BJ (cell line): ENCODE measurements at regions not wholly inside any gene's neighbourhood (a gene's known extent, or its start where the extent isn't known, plus 50 kb on each side); places are given as distances from the start of the nearest gene placed in this dataset.

Experiments used
- CTCF ChIA-PET: fragments of 350-600 bp; formaldehyde crosslinking; extraction: SDS; loops from one replicate; lab custom pipeline; 2021; ENCODE audit warnings: antibody characterized with exemption, inconsistent platforms; lab: Yijun Ruan, JAX
- POLR2A ChIA-PET: fragments of 300-600 bp; sonication (Branson Sonifier 250); formaldehyde crosslinking; extraction: SDS; loops from one replicate; lab custom pipeline; 2021; ENCODE audit warnings: antibody characterized with exemption; lab: Charles Lee
- DNase-seq: peaks from one replicate; pipeline ENCODE4 v3.0.0-alpha.2; 2011; ENCODE audit warnings: low read depth
- H3K27me3 ChIP-seq: 2 replicates; pipeline ENCODE4 v1.6.0; 2011; ENCODE audit warnings: low read length; ENCODE audit not compliant: control insufficient read depth, insufficient read depth
- H3K36me3 ChIP-seq: 2 replicates; pipeline ENCODE4 v1.5.1; 2011; ENCODE audit warnings: low read length; ENCODE audit not compliant: control insufficient read depth, insufficient read depth
- H3K4me3 ChIP-seq: 2 replicates; pipeline ENCODE4 v1.5.1; 2011; ENCODE audit warnings: low read depth, mild to moderate bottlenecking, control low read depth, low read length
- TF ChIP-seq, protein P1 (sequence below): IDR thresholded peaks from 2 replicates; pipeline ENCODE4 v1.5.1; 2011; ENCODE audit warnings: low read depth, mild to moderate bottlenecking, control low read depth, inconsistent platforms, low read length, moderate library complexity; ENCODE audit not compliant: insufficient read depth

DNA sequence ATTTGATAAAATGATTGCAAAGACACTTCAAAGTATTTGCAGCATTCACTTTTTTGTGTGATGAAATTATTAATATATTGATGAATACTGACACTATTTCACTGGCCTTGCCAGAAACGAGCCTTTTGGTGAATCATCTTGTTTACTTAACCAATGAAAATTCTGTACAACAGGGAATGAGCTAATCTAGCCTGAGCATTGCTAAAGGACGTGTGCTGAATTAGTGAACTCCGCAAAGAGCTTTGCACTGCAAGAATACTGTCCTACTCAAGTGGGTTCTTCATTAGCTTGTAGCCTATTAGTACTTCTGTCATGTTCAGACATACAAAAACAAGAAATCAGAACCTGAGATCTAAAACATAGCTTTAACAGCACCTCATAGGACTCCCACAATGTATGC lies 172.0 kb upstream of the NRSN1 start:
- Histone ChIP-seq H3K36me3 (no peaks in the 10 kb centered on the region), H3K4me3 (no peak overlapping the region), H3K27me3 (no peaks in the 10 kb centered on the region)
- ChIA-PET POLR2A (no interaction called here), CTCF (no interaction called here)
- TF ChIP-seq, protein P1, sequence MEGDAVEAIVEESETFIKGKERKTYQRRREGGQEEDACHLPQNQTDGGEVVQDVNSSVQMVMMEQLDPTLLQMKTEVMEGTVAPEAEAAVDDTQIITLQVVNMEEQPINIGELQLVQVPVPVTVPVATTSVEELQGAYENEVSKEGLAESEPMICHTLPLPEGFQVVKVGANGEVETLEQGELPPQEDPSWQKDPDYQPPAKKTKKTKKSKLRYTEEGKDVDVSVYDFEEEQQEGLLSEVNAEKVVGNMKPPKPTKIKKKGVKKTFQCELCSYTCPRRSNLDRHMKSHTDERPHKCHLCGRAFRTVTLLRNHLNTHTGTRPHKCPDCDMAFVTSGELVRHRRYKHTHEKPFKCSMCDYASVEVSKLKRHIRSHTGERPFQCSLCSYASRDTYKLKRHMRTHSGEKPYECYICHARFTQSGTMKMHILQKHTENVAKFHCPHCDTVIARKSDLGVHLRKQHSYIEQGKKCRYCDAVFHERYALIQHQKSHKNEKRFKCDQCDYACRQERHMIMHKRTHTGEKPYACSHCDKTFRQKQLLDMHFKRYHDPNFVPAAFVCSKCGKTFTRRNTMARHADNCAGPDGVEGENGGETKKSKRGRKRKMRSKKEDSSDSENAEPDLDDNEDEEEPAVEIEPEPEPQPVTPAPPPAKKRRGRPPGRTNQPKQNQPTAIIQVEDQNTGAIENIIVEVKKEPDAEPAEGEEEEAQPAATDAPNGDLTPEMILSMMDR = no peak
- no peak for DNase-seq

DNA sequence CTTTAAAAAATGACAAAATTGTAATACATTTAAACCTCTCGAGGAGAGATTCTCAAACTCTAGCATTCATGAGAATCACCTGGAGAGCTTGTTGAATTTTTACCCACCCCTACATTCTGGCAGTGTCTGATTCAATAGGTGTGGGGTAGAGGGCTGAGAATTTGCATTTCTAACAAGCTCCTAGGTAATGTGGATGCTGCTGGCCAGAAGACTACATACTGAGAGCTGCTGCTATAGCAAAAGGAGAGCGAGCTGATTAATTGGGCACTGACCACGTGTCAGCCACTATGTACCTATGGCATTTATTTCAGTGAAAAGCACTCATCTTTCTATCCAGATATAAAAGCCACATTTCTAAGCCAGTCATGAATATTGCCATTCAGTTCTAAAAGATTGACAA lies 169.0 kb upstream of the NRSN1 start:
- no peak for DNase-seq
- POLR2A ChIA-PET = no interaction called here
- Histone ChIP-seq H3K36me3 (no peaks in the 10 kb centered on the region), H3K4me3 (no peak overlapping the region), H3K27me3 (no peaks in the 10 kb centered on the region)
- CTCF ChIA-PET = no interaction called here
- TF ChIP-seq, protein P1 = no peak

DNA sequence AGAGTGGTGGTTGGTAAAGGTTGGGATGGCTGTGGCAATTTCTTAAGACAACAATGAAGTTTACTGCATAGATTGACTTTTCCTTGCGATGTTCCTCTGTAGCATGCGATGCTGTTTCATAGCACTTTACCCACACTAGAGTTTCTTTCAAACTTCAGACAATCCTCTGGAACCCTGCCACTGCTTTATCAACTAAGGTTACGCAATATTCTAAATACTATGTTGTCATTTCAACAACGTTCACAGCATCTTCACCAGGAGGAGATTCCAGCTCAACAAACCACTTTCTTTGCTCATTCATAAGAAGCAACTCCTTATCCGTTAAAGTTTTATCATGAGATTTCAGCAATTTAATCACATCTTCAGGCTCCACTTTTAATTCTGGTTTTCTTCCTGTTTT lies 161.2 kb upstream of the NRSN1 start:
- Histone ChIP-seq H3K27me3 (no peaks in the 10 kb centered on the region), H3K4me3 (no peak overlapping the region), H3K36me3 (no peaks in the 10 kb centered on the region)
- TF ChIP-seq, protein P1 = no peak
- POLR2A ChIA-PET = no interaction called here
- no peak for DNase-seq
- CTCF ChIA-PET = no interaction called here

DNA sequence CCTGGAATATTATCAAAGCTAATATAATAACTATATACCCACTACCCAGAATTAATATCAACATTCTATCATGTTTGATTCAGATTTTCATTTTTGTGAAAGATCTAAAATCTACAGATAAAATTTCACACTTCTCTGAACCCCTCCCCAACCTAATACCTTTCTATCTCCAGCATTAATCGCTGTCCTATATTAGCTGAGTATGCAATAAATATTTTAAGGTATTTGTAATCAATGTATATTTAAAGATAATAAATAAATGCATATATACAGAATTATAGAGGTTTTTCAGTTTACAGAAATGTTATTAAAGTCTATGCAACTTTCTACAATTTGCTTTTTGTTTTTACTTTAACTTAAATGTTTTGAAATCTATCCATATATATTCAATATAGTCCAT lies 156.7 kb upstream of the NRSN1 start:
- ChIA-PET POLR2A (no interaction called here), CTCF (no interaction called here)
- no peak for DNase-seq
- no peak overlapping the region for H3K4me3 ChIP-seq
- TF ChIP-seq, protein P1 = no peak
- H3K36me3 ChIP-seq = no peaks in the 10 kb centered on the region
- no peaks in the 10 kb centered on the region for H3K27me3 ChIP-seq

DNA sequence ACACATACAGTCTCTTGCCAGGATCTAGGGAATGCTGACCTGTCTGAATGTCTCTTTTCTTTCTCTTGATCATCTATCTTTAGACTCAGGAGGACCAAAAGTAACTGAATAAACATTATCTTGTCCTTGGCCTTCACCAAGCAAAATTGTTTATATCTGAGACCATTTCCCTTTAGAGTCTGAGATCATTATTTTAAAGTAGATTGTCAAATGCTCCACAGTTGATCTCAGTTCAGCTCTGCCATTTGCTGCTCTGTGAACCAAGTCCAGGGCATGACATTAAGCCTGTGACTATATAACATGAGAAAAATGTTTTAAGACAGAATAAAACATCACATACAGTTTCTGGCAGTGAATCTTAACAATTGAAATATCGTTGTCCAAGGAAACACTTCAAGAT lies 148.3 kb upstream of the NRSN1 start:
- no peaks in the 10 kb centered on the region for H3K27me3 ChIP-seq
- no peak overlapping the region for H3K4me3 ChIP-seq
- ChIA-PET CTCF (no interaction called here), POLR2A (no interaction called here)
- TF ChIP-seq, protein P1 = no peak
- H3K36me3 ChIP-seq = no peaks in the 10 kb centered on the region
- DNase-seq = no peak

DNA sequence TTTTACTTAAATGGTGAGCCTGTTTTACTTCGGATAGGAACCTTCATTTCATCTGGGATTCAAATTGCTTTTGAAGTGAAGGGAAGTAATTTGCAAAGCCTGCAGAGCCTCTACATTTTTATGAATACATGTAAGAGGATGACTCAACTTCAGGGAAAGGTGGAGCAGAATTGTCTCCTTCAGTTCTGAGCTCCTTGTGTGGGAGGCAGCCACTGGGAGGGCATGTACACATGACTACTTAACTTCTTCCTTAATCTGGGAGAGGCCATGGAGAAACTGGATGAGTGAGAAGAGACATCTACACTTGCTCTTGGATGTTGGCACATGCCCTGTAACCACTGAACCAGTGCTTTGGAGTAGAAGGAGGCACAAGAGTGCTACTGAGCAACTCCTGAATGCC lies 145.1 kb upstream of the NRSN1 start:
- CTCF ChIA-PET = no interaction called here
- no peak overlapping the region for H3K4me3 ChIP-seq
- TF ChIP-seq, protein P1 = no peak
- POLR2A ChIA-PET = no interaction called here
- DNase-seq = no peak
- no peaks in the 10 kb centered on the region for H3K27me3 ChIP-seq
- no peaks in the 10 kb centered on the region for H3K36me3 ChIP-seq
